HG03039 (cell line): ENCODE measurements at regions not wholly inside any gene's neighbourhood (a gene's known extent, or its start where the extent isn't known, plus 50 kb on each side); places are given as distances from the start of the nearest gene placed in this dataset.

Experiments used
- ATAC-seq: cut with Tn5 transposase; IDR thresholded peaks from one replicate; pipeline ENCODE4 v1.9.1; 2021; ENCODE audit warnings: mild to moderate bottlenecking, moderate library complexity; ENCODE audit not compliant: unreplicated experiment

DNA sequence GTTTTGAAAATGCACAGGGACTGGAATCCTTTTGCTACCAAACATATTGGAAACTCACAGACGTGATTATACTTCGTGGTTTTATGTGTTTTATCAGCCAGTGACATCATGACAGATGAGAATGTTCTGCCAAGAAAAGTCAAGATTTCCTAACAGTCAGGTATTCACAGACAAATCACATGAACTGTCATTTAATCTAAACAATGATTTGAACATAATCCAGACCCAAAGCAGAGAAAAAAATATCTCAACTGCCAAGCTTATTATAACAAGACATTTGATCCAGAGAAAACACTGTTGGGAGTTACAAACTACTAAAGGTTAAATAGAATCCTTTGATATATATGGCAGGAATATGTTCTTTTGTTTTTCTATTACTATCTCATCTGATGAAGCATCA, 635.9 kb upstream of the FRG1 start:
- no peak for ATAC-seq

DNA sequence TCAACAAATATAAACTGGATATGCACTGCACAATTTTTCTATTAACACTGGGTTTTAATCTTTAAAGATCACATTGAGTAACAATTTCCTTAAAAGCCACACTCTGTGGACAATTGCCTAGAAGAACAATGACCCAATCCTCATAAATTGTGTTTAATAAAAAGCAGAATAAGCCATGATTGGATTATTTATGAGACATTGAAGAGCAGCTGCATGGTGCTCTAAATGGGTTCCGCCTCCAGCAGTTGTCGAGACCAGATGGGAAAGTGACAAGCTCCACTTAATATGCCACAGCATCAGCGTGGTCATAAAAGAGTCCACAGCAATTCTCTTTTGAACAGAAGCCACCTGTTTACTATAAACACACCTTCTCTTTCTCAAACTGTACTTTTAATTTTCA, 635.2 kb upstream of the FRG1 start:
- no peak for ATAC-seq

DNA sequence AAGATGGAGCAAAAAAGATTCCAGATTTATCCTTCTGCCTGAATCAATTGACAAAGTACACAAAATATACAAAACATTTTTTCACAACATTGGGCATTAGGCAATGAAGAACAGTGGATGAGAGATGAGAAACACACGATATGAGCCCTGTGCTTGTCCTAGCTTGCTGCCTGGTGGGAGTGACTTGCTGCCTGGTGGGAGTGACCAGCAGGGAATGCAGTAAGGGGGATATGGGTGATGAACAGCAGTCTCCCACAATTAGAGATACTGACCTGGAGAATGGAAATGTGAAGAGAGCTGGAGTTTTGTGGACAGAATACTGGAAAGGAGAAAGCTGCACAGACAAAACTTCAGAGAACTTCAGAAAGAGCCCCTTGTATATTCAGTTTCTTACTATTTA, 629.4 kb upstream of the FRG1 start:
- no peak for ATAC-seq

DNA sequence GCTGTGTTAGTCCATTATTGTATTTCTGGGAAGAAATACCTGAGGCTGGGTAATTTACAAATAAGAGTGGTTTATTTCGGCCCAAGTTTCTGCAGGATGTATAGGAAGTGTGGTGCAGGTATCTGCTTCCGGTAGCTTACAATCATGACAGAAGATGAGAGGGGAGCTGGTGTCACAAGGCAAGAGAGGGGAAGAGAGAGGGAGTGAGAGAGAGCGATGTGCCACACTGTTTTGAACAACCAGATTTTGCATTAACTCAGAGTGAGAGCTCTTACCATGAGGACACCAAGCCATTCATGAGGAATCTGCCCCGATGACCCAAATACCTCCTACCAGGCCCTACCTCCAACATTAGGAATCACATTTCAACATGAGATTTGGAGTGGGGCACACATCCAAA, 627.6 kb upstream of the FRG1 start:
- ATAC-seq = no peak

DNA sequence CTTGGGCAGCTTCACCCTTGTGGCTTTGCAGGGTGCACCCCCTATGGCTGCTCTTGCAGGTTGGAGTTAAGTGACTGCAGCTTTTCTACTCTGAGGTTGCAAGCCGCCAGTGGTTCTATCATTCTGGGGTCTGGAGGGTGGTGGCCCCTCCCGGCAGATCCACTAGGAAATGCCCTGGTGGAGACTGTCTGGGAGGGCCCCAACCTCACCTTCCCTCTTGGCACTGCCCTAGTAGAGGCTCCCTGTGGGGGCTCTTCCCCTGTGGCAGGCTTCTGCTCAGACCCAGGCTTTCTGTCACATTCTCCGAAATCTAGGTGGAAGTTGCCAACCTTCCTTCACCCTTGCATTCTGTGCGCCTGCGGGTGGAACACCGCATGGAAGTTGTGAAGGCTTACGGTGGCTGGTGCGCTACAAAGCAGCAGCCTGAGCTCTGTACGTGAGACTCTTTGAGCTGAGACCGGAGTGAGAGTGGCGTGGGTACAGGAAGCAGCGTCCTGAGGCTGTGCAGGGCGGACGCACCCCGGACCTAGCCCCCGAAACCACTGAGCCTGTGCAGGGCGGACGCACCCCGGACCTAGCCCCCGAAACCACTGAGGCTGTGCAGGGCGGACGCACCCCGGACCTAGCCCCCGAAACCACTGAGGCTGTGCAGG, 626.7 kb upstream of the FRG1 start:
- no peak for ATAC-seq

DNA sequence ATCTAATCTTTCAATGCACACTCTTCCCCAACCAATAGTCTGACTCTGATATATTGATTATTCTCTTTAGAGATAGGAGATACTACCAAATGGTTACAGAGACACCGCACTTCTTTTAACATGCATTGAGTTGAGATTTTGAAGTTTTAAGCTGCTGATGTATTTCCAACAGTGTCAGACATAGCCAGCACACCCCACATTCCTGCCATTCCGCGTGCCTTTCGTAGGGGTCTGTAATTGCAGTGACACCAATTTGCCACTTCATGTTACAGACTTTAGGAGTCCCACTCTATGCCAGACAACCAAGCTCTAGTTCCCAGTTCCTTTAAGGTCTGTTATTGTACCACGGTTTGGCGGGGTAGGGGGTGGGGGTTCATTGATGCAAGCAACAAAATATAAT, 618.2 kb upstream of the FRG1 start:
- ATAC-seq = no peak

DNA sequence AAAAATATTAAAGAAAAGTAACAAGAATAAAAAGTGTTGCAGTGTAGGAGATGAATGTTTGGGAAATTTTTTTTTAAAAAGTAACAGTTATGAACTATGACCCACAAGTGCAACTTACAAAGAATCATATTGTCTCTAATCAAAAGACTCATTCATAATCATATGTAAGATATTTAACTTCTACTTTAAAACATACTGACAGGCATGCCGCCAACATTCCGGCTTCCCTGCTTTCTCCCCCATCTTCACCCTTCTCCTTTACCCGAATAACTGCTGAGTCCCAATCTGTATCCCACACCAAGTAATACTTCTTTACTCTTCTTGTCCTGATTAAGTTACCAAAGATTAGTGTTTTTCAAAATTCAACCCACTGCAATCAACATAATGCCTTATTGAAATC, 598.8 kb upstream of the FRG1 start:
- no peak for ATAC-seq

DNA sequence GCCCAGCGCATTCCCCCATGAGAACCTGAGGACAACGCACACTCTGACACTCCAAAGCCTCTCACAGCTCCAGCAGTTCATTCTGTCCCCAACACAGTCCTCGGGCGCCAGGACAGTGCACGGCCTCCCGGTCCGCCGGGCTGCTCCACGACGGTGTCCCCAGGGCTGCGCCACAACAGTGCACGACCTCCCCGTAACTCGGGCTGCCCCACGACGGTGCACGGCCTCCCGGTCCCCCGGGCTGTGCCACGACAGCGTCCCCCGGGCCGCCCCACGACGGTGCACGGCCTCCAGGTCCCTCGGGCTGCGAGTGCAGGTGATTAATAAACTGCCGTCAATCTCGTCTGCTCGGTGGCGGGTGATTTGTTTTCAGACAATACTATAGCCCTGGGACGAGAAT, 585.1 kb upstream of the FRG1 start:
- ATAC-seq = no peak

DNA sequence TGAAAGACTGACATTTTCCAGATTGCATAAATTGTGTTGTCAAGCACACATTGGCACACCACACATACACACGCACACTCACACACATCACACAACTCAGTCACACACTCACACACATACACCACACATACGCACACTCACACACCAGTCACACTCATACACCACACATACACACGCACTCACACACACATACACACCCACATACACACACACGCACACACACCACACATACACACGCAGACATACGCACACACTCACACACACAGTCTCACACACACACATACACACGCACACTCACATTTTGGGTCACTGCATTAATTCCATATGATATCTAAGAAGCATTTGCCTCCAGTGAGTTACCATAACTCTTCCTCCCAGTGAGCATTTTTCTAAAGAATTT, 578.3 kb upstream of the FRG1 start:
- ATAC-seq = no peak

DNA sequence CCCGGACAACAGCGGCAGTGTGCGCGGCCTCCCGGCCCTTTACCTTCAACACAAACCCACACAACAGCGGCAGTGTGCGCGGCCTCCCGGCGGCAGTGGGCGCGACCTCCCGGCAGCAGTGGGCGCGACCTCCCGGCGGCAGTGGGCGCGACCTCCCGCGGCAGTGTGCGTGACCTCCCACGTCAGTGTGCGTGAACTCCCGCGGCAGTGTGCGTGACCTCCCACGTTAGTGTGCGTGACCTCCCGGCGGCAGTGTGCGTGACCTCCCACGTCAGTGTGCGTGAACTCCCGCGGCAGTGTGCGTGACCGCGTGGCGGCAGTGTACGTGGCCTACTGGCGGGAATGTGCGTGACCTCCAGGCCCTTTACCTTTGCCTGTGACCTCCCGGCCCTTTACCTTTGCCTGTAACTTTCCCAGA, 576.6 kb upstream of the FRG1 start:
- ATAC-seq = no peak

DNA sequence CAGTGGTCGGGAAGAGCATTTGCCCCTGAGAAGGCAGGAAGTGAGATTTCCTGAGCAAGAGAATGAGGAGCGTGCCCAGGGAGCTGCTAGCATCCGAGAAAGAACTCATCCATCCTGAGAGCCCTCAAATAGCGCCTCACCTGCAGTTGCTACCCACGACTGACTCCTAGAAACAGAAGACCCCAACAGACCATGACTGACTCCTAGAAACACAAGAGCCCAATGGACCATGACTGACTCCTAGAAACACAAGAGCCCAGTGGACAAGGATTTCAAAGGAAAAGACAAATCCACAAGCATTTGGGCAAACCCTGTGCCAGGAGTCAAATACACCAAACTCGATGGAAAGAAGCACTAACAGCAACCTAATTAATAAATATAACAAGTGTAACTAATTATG, 575.2 kb upstream of the FRG1 start:
- ATAC-seq = no peak

DNA sequence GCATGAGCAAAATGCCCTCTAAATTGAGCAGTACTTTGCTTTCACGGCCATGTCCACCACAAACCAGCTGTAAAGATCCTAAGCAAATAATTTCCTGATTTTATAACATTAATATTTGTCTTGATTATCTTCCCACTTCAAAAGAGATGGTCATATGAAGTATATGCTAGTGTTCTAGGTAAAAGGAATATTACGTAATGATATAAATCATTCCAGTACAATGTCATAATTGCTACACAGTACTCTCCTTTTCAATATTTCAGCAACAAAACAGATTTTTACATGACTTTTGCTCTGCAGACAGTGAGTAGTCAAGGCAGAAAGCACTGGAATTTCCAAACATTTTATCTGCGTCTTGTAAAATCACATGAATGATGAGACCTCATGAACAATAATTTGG, 572.8 kb upstream of the FRG1 start:
- no peak for ATAC-seq

DNA sequence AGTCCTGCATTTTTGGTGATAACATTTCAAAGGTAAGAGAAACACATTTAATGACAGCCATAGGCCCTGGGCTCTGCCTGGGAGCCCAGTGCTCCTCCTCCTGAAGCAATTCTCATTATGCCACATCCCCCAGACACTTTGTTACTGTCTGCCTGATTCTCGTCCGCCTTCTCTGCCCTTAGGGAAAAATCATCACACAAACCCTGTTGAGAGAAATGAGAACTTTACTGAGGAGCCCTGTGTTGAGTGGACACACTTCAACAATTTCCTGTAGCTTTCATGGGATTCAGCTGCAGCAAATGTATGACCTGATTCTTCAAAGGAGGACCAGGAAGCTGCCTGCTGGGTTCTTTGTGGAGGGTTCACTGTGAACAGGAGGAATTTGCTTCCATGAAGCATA, 566.5 kb upstream of the FRG1 start:
- ATAC-seq = no peak

DNA sequence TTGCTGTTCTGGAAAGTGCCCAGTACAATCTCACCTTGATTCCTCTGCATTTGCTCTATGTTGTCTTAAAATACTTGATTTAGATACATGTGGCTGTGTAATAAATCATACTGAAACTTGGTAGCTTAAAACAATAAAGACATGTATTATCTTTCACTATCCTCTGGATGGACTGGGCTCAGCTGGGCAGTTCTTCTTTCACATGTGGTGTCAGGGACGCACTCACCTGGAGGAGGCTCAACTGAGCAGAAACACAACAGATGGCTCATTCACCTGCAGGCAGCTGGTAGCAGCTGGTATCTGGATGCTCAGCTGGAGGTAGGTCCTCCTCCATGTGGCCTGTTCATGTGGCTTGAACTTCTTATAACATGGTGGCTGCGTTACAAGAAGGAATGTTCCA, 563.8 kb upstream of the FRG1 start:
- no peak for ATAC-seq

DNA sequence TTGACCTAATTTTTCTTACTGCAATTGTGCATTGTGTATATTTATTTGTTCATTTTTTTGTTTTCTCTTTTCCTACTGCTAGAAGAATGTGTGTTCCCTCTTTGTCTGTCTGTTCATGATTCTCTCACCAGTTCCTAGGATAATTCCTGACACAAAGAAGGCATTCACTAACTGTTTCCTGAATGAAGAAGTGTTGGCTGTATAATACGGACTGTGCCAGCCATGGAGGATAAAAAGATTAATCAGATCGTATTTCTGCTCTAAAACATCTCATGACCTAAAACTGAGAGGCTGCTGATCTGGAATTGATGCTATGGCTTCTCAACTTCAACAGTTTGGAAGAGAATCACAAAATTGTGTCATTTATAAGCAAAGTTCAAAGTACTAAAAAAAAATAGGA, 563.1 kb upstream of the FRG1 start:
- ATAC-seq = no peak

DNA sequence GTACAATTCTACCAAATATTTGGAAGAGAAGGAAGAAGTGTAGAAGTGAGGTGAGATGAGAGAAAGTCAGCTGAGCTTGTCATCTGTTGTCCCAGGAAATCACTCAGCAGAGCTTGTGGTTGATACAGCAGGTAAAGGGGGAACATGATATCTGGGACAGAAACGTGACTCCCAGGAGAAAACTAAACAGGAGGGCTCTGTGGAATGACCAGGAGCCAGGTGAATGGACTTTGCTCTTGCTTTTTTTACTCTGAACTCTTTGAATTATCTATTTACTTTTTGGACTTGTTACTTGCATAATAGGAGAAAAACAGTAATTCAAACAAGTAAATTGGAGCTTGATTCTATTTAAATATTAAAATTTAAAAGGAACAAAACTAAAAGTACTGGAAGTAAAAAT, 555.6 kb upstream of the FRG1 start:
- no peak for ATAC-seq

DNA sequence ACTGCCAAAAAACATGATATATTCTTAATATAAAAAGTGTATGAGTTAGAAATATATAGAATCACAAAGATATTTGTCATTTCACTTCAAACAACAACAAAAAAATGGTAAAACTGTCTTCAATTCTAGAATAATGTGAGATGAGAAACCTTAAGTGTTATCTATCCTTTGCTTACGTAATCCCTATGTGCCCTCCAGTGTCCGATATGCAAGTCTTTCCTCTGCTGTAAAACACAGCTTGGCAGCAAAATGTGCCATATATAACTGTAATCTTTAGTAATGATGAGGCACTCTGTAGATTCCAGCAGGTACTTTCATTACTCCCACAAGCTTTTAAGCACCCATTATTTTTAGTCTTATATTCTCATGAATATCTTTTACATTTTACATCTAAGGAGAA, 555.1 kb upstream of the FRG1 start:
- no peak for ATAC-seq

DNA sequence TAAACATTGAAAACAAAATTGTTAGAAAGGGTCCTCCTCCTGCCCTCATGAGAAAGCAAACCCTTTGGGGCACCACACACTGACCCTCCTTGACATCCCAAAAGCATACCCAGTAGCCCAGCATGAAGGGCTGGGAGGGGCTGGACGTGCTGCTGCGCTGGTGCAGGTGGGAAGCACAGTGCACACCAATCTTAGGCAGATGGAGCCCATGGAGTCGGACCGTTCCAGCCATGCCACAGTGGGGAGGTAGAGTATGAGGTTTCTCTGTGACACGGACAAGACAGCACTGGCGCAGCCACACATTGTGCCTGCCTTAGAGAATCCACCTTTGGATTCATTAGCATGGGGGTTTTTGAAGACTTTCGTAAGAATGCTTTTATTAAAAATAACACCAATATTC, 544.2 kb upstream of the FRG1 start:
- no peak for ATAC-seq

DNA sequence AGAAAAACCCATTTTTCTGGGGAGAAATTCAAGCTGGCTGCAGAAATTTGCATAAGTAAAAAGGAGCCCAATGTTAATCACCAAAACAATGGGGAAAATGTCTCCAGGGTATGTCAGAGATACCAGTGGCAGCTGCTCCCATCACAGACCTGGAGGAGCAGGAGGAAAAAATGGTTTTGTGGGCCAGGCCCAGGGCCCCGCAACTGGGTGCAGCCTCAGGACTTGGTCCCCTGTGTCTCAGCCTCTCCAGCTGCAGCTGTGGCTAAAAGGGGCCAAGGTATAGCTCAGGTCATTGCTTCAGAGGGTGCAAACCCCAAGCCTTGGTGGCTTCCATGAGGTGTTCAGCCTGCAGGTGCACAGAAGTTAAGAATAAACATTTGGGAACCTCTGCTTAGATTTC, 536.4 kb upstream of the FRG1 start:
- ATAC-seq = no peak

DNA sequence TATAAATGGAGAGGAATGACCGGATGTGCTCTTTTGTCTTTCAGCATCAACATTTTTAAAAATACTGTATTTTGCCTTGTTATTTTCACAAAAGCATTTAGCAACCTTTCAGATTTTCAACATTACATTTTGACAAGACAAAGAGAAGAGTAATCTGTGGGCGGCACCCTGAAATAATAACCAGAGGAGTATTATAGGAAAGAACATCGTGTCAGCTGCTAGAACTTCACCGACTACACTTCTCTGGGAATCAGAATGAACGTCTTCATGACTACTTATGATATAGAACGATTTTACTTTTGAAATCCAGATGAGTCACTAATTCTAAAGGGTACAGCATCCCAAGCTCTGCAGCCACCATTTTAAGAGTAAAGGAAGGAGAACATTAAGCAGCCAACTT, 531.5 kb upstream of the FRG1 start:
- no peak for ATAC-seq

DNA sequence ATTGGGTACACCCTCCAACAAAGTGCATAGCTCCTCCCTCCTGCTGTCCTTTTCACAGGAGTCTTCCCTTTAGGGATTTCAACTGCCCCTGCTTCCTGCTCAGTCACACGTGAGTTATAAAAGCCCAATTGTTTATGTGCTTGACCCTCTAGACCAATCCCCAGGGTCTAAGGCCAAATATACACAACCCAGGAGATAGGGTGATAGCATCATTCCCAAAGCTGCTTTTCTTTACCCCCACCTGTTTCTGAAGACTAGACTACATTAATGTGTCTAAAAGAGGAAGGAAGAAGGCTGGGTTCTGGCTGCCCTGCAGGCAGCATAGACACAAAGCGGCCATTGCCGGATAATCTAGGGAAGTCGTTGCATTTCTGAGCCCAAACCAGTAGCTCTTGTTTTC, 526.7 kb upstream of the FRG1 start:
- ATAC-seq = no peak

DNA sequence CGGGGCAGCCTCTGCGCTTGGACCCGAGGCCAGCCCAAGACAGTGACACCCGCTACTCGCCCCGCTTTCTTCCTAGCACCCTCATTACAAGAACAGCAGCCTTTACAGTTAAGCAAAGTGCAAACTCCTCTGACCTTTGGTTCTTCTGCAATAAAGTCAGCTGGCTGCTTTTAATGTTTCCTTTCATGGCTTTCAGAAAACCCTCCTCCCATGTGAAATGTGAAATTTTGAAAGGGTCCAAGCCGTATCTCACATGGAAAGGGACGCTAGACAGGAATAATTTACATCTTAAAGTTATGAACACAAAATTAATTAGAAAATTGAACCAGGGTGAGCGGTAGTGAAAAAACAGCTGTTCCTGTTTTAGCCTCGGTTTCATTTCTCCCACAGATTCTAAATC, 520.1 kb upstream of the FRG1 start:
- no peak for ATAC-seq

DNA sequence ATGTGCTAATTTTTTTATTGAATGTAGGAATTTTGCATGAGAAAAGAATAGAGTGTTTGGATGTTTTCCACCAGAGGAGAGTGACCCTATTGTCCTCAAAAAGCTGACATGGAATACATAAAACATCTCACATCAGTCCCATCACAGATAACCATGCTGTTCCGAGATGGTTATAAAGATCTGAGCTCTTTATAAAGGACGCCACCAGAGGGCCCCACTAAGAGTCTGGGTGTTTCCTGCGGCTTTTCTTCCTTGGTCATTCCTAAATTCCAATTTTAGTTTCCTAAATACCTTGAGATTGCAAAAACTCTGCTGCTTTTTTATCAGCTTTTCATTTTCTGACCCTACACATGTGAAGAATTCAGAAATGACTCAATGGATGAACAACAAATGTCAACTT, 504.5 kb upstream of the FRG1 start:
- no peak for ATAC-seq

DNA sequence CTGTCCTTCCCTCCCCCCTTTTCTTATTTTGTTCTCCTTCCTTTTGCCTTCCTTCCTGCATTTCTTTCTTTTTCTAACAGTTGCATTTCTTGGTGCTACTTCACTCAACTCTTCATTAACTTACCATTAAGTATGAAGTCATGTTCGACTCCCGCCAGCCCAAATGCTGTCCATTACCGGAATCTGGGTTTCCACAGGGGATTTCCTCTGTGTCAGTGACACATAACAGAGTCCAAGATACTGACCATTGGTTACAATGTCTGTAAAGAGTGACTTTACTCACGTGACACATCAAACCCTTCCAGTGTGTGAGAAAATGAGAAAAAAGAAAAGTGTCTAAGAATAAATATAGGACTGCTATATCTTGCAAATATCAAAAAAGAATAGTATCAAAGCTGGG, 500.0 kb upstream of the FRG1 start:
- no peak for ATAC-seq
